Ecto neural progenitor cell (in vitro differentiated cells): ENCODE measurements at regions not wholly inside any gene's neighbourhood (a gene's known extent, or its start where the extent isn't known, plus 50 kb on each side); places are given as distances from the start of the nearest gene placed in this dataset.
"Not testable (repeated sequence)": the region's sequence is repeated elsewhere in the genome, so short reads cannot be mapped to it uniquely, and the experiment has no call there.

Experiments used
- DNase-seq: peaks from one replicate; pipeline ENCODE4 v3.0.0-alpha.2; 2018; ENCODE audit warnings: low spot score

DNA sequence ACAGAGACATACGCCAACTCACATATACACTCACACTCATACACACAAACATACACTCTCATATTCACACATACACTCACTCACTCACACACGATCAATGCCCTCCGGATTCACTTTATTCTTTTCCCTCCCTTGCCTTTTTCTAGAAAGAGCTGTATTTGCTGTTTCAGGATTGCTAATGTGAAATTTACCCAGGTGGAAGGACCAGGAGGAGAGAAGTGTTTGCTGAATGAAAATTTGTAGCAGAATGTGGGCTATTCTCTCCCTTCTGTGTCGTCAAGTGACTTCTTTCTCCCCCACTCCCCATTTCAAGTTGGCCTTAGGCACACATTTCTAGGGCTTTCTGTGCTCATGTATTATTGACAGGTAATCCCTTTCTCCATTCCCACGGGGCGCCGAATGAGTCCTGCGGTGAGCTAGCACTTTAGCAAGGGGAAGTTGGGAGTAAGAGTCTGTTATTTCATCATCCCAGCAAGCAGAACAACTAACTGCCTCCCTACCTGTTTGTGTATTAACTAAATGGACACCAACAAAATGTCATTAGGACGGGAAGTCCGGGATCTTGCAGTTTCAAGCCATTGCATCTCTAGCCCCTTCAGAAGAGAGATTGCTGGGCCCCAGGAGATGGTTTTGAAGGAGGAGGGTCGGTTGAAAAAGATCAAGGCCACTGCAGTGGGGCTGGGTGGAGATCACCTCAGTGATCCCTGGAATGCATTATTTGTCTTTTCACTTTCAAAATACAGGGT is 97.1 kb upstream of the TAF11L2 start:
- DNase-seq = no peak

DNA sequence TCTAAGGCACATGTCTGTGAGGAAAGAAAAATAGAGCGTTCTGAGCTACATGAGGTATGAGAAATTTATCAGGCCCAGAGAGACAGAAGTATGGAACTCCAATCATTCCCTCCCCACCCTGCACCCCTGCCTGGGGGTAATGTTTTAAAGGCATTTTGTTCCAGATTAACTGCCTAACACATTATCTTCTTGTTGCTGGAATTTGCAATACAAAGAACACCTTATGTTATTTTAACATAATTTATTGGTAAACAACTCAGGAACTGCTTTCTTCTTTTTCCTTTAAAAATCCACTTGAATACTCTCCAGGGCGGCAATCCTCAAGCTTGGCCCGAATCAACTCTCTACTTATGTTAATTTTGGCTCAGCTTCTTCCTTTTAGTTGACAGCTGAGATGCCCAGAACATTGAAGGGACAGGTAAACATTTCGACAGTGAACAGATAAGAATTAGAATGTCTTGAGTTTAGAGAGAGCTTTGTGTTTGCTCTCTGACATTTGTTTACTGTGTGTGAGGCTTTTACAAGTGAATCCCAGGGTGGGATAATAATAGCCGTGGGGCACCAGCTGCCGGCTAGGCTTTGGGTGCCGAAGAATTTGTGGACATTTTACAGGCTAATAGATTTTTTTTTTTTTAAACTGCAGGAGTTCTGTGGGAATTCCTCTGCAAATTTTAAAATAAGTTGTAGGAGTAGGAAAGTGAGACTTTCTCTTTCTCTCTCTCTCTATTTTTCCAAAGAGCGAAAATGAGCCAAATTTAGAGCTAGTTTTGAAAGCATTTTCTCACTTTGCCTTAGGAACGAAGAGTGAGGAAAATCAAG is 96.4 kb upstream of the TAF11L2 start:
- DNase-seq = peak; percentile 53

DNA sequence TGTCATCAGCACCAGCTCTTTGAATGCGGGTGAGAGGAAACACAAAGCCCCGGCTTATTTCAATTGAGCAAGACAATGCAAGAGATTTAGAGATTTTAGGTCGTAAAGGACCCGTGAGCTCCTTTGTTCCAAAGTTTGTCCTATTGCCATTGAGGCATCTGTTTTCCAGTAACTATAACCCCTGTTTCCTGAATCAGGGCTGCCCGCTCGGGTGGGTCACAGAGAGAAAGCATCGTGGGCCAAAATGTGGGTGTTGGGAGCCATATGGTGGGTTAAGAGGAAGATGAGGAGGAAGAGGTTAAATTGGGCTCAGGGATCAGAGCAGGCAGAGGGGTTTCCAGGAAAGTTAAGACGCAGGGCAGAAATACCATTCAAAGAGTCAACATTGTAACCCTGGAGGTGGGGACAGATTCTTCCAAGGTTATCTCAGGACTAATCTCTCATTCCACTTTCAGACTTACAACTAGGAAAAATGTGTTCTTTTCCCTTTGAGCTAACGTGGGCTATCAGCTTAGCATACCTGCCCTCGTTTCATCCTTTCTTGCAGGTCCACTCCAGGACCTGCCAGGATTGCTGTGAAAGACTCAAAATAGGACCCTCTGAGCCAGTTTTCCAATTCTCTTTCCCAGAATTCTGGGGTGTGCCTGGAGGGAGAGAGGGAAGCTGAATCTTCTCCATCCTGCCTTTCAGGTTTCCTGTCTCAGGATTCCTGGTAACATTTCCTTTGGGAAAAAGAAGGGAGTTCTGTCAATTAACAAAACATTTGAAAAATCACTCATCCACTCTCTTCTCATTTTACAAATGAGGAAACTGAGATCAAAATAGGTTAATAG is 95.5 kb upstream of the TAF11L2 start:
- DNase-seq = peak; percentile 54

DNA sequence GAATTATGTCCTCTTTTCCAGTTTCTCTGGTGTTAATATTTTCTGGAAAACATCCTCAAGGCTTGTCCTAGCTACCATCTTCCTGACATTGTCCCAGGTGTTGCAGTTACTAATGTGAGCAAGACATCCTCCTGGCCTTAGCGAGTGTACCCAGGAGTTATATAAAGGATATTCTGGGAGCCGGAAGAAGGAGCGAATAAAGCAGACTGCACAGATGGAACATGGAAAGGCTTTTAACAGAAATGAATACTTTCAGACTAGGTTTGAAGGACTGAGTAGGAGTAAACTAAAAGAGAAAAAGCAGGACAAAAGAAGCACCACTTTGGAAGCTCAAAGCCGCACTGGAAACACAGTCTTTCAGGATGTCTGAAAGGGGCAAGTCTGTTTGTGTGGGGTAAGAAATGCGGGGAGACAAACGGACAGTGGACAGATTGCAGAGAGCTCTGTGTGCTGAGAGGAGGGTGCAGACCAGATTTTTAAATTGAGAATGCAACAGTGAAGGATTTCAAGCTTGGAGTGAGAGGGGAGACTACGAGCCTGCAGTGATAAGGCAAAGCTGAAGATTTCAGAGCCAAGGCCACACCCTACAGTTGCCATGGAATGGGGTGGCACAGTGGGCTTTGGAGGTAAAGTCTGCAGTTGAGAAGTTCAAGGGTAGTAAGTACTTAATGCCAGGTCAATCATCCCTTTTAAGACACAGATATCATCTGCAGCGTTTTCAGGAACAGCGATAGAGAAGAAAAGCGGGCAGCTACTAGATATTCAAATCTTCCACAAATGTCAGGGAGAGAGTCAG is 94.1 kb upstream of the TAF11L2 start:
- no peak for DNase-seq

DNA sequence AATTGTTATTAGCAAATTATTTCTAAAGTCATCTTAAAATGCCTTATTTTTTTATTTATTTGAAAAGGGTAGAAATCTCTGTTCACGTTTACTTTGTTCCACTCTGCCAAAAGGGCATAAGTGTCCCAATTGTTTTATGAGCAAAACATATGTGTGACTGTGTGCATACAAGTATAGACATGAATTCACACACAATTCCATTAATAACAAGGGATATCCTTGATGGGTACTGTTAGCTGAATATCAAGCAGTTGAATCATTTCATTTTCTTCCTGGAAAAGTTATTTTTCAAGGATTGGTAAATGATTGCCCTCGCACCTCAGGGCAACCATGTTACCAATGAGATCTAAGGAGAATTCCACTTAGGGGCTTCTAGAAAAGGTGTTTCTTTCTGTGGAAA is 92.1 kb upstream of the TAF11L2 start:
- DNase-seq = no peak

DNA sequence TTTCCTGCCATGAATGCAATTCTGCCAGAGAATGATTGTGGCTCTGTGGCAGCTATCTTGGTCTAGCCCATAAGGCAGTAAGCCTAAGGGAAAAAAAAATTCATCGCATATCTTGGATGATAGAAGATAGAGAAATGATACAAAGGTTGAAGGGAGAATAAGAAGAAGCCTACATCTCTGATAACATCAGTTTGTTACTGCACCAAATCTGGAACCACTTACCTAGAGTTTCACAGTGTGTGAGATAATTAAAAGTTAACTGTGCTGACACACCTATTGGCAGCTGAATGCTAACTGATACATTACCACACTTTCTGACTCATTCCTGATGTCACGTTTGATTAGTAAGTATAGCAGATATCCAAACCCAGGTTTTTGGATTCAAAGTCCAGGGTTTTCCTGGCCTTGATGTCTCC is 91.6 kb upstream of the TAF11L2 start:
- DNase-seq = no peak

DNA sequence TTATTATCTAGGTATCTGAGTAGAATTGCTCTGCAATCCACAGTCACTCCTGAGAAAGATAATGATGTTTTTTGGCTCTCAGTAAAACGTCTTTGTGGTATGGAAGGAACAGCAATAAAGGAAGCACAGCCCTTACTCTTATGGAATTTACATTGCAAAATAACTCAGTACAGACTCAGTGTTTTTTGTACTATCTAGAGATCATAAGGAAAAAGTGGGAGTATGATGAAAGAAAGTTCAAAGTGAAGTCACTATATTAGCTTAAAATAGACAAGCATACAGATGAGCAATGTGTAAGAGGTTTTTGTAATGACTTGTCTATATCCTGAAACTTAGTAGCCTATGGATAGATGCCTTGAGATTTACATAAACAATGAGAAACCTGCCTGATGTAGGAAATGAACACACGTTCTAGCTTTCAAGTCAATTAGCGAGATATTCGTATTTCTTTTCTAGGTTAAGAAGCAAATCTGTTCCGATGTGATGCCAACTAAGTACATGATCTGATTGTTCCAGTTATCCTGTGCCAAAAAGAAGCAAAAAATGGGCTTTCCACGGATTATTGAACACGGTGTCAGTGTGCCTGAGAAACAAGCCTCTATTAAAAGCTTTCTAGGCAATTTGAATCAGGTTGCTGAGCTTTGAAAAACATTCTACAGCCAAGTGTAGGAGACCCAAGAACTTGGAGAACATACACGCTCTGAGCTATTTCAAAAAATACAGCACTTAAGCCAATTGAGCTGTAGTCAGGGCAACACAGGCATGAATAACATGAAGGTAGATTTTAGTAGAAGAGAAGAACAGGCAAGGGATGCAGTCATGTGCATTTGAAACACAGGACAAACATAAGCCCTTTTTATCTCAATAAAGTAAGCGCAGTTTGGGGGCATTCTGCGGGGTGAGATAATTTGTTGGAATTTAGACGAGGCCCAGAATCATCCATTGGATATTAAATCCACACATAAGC is 86.3 kb upstream of the TAF11L2 start:
- no peak for DNase-seq

DNA sequence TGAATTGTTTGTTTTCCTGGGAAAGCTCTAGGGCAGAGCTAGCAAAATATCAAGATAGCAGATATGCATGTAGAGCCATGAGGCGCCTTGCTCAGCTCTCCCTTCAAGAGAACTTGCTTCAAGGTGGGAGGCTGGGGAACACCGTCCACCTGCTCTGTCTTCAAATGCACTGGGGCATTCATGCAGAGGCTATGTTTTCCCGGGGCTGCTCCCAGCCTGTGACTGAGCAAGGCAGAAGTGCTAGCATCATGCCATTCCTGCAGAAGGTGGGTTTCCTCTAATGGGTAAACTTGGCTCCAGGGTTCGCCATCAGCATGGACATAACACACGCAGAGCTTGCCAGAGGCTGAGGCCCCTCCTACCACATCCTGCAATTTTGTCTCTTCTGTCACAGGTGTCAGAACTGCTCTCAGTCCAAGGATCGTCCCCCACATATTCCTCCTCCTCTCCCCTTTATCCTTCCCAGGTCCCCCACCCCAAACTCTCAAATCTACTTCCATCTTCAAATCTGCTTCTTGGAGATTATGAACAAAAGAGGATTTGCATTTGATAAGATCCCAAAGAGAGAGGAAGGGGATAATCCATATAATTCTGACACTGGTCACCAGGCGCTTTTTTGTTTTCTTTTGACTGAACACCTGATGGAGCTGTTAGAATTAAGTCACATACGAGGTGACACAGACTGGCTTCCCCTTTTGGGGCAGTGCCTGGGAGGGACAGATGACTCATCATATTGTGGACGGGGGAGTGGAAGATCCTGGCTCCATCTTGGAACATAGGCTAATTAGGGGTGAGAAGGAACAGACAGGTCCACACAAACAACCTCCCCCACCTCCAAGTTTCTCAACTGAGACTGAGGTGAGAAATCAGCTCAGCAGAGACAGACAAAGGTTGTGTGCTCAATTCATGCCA is 85.0 kb upstream of the TAF11L2 start:
- no peak for DNase-seq

DNA sequence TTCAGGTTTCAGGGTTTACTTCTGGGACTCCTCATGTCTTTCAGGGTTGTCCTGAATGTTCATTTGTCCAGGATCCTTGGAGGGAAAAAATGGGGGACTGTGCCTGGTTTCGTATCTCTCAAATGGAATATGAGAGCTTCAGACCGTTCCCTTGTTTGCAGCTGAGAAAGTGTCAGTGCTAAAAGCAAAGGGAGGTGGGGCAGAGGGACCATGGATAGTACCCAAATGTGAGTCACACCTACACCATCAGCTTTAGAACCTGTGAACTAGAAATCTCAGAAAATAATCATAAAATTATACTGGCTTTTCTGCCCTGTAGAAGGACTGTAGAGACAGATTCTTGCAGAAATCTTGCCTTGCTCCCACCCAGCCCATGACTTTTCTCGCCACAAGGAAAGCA is 84.3 kb upstream of the TAF11L2 start:
- DNase-seq = no peak

DNA sequence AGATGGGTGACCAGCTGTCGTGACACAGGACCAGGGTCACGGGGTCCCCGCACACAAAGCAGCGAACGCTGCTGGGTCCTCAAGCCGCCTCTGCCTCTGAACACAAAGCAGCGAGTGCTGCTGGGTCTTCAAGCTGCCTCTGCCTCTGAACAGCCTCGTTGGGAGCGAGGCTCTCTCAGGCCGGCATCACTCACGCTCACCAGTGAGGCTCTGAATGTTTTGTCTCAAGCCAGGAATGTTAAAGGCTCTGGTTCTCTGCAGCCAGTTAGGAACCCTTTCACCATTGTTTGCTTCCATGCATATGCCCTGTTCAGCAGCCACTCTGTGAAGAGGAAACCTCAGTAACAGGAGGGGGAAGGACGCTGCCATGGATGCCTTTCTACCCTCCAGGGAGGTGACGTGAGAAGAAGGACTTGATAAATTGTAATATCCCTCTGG is 82.7 kb upstream of the TAF11L2 start:
- peak; percentile 72 for DNase-seq

DNA sequence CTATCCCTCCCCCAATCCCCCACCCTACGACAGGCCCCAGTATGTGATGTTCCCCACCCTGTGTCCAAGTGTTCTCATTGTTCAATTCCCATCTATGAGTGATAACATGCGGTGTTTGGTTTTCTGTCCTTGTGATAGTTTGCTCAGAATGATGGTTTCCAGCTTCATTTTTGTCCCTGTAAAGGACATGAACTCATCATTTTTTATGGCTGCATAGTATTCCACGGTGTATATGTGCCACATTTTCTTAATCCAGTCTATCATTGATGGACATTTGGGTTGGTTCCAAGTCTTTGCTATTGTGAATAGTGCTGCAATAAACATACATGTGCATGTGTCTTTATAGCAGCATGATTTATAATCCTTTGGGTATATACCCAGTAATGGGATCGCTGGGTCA is 81.7 kb upstream of the TAF11L2 start:
- DNase-seq = not testable (repeated sequence)

DNA sequence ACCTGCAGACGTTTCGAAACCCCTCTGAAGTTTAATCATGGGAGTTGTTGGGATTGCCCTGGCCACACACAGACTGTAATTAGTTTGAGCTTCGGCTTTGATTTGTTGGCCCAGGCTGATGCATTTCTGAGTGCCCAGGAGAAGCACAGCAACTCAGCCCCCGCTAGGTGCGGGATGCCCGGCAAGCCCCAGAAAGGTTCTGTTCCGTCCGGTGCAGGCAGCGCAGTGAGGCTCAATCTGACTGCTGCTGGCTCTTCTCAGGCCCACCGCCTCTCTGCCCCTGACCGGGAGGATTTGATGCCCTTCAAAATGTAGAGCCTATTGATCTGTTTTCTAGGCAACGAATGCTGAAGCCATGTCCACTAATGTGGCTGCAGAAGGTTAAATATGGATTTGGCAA is 73.4 kb upstream of the TAF11L2 start:
- no peak for DNase-seq

DNA sequence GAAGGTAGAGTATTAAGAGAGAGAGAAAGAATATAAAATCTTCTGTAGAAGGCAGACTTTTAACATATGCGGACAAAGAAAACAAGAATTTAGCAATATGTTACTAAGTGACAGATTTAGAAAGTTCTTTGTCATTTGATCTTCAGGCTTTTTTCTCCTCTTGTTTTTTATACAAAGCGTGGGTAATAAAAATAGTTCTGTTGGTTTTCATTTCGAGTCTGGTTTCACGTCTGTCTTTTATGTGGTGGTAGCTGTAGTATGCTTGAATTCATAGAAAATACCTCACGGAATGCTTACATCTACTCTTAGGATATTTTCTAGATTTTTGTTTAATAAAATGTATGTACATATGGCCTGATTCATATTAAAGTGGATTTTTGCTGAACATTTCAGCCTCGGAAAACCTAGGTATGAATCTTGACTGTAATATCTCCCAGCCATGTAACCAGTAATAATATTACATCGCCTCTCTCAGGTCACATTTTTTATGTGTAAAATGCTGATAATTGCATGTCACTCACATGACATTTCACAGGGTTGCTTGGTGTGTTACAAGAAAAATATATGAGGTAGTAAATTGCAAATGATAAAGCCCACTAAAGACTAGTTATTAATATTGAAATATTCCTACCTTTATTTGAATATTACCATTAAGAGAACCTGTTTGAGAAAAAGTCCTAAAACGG is 72.5 kb upstream of the TAF11L2 start:
- no peak for DNase-seq

DNA sequence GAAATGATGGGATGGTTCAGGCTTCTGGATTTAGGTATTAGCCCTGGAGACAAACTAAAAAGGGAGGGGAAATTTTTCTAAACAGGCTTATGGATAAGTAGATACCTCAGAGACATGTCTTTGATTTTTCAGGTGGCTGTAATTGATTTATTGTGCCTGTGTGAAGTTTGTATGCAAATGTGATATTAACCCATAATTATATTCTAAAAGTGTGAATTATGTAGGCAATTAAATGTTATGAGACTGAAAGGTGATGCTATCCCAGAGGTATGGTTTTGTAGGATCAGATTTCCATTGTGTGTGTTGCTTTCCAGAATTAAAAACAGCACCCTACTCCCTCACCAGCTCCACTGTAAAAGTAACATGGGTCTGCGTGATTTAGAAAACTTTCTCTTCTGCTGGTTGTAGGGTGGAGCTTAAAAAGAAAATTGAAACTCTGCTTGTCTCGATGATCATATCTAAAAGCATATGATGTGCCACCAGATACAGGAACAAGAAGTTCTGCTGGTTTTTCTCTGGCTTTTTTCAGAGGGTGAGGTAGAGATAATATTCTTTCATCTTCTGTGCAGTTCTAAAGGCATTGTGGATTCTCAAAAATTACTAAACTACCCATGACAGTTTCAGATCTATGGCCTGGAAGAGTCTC is 71.8 kb upstream of the TAF11L2 start:
- no peak for DNase-seq

DNA sequence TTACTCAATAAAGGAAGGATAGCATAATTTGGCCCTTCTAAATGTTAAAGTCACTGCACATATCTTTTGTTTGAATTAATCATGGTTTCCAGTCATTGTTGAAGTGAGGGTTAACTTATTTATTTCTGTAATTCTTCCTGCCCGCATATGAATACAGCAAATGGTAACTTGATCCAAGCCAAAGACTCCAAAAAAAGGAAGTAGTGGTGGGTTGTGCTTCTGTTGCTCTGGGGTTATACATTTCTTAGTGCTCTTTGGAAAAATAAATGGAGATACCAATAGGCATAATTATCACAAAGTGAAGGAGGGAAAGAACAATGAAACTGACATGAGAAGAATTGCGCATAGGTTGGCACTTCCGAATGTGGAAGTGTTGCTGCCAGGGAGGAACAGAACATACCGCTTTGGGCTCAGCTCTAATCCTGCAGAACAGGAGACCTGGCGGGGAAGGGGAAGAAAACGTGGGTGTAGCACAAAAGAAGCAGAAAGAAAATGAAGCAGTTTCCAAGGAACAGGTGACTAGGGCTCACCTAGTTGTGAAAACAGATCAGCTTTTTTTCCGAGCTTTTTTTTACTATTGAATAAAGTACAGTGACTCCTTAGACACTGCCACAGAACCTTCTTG is 69.7 kb upstream of the TAF11L2 start:
- DNase-seq = no peak

DNA sequence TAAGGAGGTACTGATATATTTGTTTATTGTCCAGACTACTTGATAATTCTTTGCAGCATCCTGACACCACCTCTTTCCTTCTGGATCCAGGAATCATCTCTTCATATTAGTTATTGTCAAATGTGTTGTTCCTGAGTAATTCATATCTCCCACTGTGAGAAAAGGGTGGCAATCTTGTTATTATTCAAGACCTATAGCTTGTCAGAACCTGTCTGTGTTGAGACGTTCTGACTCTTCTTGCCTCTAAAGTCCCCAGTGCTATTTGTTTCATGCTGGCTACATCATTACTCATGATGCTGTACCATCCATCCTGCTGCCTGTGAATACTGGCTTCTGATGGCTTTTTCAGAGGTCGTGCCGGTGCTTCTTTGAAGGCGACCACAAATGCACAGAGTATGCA is 68.7 kb upstream of the TAF11L2 start:
- DNase-seq = no peak

DNA sequence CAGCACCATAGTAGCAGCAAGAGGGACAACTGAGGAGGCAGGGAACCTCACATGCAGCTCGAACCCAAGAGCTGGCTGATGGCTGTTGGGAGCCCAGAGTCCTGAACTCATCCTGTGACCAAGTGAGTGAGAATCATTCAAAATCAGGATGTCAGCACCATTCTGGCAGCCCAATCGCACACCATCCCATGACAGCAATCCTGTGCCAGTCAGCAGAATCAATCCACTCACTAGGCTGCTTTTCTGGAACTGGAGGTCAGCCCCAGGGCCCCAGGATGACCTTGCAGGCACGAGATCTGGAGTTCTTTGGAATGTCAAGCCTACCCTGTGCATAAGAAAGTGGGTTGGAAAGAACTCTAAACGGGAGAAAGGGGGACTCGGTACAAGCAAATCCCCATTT is 67.8 kb upstream of the TAF11L2 start:
- DNase-seq = no peak
